HG03025 (cell line): ENCODE measurements at regions not wholly inside any gene's neighbourhood (a gene's known extent, or its start where the extent isn't known, plus 50 kb on each side); places are given as distances from the start of the nearest gene placed in this dataset.

Source experiments
- ATAC-seq: cut with Tn5 transposase; IDR thresholded peaks from one replicate; pipeline ENCODE4 v1.9.1; 2021; ENCODE audit warnings: mild to moderate bottlenecking, moderate library complexity; ENCODE audit not compliant: unreplicated experiment, low FRiP score

DNA sequence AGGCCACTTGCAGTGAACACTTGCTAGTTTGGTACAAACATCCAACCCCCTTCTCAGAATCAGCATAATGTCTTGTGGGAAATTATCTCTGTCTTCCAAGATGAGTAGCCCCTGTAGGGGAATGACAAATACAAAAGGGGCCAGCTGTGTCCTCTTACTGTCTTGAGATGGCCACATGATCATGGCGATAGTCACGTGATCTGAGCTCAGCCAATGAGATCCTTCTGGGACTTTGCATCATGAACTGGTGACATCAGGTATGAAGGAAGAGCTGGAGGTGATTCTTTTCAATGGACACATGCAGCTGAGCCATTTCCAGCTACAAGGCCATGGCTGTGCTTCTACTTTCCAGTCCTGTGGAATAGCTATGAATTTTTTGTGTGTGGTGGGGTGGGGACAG is 206.3 kb downstream of the IRX1 start:
- no peak for ATAC-seq

DNA sequence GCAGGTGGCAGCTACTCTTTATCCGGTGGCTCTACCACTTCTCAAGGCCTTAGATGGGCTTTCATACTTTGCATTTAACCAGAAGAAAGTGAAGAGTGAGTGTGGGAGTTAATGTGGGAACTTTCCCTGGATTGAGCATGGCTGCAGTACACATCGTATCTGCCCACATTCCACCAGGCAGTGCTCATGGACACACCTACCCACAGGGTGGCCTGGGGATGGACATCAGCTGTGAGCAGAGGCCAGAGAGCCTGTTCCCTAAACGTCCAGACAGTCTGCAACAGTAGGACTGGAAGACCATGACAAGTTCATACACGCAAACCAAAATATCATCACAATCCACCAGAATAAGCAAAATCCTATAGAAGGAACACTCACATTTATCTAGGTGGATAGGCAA is 213.8 kb downstream of the IRX1 start:
- ATAC-seq: no peak

DNA sequence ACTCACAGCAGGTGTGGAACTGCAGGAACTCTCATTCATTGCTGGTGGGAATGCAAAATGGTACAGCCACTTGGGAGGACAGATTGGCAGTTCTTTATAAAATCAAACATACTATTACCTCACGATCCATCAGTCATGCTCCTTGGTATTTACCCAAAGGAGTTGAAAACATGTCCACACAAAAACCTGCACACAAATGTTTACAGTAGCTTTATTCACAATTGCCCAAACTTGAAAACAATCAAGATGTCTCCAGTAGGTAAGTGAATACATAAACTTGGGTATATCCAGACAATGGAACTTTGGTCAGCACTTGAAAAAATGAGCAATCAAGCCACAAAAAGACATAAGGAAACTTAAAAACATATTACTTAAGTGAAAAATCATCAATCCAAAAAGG is 215.5 kb downstream of the IRX1 start:
- ATAC-seq: no peak

DNA sequence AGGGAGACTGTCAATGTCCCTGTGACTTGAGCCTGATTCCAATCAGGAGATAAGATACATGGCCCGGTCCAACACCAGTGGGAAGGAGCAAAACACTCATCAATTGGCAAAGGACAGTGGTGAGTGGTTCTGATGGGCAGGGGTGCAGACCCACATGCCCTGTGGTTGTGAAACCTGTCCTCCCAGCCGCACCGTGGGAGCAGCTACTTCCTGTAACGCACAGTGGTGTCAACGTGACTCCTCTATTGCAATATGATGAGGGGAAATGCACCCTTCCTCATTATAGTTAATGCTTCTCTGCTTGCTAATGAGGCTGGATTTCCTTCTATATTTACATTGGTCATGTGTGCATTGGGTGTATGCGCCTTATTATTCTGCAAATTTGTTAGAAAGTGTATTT is 223.0 kb downstream of the IRX1 start:
- no peak for ATAC-seq

DNA sequence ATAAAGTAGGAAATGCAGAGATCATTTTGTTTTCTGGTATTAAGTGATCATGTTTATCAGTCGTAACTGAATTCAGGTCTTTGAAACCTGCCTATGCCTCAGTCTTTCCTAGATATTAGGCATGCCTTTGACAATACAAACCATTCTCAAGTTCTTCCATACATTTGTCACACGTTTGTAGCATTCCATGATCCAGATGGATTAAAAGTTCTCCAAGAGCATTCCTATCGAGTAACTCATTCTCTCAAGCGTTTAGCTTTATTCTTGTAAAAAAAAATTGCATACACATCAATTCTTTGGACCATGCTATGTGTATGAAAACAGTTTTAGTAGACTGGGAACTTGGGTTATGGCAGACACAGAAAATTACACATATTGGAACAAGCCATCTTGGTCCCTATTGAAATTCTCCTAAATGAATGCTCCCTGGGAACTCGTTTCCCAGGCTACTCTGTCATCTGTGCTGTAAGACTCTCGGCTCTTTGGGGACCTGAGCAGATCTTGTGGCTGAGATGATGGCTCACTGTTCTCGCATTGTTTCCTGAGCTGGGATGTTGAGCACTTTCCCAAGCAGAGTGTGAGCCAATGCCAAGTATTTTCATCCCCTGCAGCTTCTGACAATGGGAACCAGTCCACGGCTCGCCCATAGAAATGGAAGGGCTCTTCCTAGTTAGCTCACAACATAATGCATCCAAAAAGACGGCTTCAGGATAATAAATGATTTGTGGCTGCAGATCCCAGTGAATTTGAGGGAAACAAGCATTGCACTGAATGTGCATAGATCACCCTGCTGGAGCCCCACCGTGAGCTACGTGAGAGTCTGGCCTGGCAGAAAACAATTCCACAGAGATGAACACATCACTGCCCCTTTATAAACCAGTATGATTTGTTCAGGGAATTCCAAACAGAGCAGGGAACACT is 230.2 kb downstream of the IRX1 start:
- no peak for ATAC-seq

DNA sequence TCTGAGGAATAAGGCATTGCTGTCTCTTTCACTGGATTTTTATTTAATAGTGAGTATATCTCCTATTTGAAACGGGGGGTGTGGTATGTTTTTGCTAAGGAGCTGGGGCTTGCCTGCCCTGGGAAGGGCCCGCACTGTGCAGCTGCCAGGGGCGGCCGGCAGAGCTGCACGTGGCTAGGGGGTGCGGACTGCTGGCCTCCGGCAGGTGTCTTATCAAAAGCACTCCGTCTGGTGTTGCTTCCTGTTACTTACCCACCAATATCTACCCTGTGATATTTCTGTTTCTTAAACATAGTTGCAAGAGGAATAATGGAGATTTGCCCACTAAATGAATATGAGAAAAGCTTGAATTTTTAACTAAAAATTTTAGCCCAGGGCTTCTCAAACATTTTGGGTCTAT is 232.0 kb downstream of the IRX1 start:
- no peak for ATAC-seq

GRCh38 chr5:3828761-3829160 is 233.1 kb downstream of the IRX1 start:
- ATAC-seq: no peak

DNA sequence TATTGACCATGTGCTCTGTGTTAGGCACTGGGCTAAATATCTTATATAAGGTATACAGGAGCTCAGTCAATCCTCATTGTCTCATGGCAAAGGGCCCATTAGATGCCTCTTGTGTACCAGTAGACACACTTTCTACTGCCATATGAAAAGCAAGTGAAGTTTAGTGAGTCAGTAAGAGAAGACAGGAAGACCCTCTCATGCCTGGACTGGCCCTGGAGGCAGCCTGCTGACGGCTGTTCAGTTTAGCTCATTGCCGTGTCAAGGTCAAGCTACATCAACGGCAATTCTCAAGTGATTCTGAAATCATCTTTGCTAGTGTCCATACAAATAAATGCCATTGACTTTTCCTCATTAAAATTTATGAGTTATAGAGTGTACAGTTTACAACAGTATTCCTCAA is 237.9 kb downstream of the IRX1 start:
- ATAC-seq: no peak

DNA sequence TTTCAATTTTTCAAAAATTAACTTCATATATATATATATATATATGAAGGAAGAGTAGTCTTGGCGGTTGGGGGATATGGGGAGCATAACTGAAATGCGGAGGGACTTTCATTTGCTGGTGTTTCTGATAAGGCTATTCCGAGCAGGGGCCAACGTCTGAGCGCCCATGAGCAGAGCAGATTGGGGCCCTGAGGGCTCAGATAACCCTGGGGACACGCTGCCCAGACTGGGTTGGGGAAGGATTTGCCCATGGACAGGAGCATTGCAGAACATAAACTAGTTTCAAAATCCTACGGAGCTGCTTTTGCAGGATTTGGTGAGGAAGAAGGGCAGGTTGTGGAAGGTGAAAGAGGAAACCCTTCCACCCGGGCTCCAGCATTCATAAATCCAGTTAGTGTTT is 240.2 kb downstream of the IRX1 start:
- no peak for ATAC-seq

DNA sequence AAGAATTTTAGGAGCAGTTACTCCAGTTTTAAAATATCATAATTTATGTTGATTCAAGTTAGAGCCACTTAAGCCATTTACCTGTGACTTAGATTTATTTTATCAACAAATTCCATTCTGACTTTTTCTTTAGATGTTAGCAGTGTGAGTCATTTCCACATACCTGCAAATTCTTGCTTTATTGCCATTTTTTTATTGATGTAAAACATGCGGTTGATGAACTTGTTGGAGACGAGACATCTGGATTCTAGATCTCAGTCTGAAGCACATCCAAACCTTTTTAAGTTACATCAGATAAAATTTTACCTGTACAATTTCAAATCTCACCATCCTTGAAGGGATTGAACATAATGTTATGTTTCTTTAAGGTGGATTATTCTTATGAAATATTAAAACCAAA is 240.9 kb downstream of the IRX1 start:
- no peak for ATAC-seq

GRCh38 chr5:3837506-3837905 is 241.9 kb downstream of the IRX1 start:
- no peak for ATAC-seq

DNA sequence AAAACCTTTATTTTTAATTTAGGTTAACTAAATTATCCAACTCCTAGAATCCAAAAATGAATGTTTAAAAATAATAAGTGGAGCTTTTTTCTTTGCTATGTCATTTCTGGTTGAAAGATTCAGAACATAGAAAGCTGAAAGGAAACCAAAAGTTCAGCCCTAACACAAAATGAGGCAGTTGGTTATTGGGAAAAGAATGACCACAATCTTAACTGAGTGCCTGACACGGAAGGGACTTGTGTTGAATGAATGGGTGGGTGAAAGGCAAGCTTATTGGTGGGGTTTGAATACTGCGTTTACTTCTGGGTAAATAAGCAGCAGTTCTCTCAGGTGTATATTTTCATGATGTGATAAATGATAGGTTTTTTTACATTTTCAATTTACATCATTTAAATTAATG is 243.5 kb downstream of the IRX1 start:
- no peak for ATAC-seq

DNA sequence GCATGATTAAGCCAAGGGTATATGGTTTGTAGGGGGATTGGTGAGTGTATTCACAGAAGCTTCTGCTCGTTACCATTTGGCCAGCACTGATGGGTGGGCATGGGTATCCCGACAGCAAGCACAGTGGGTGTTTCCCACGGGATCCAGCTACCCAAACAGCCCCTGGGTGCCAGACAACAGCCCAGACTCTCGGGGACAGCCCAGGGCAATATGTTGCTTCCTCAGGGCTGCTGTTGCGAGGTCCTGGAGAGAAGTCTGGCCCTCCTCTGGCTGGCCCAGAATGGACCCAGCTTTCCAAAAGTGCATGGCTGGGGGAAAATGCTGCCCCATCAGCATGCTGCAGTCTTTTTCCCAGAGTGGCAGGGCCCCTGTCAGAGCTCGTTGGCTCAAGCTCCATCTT is 247.0 kb downstream of the IRX1 start:
- ATAC-seq: no peak

- ATAC-seq: no peak
Observed at GRCh38 chr5:3843706-3844105, 248.1 kb downstream of the IRX1 start.

DNA sequence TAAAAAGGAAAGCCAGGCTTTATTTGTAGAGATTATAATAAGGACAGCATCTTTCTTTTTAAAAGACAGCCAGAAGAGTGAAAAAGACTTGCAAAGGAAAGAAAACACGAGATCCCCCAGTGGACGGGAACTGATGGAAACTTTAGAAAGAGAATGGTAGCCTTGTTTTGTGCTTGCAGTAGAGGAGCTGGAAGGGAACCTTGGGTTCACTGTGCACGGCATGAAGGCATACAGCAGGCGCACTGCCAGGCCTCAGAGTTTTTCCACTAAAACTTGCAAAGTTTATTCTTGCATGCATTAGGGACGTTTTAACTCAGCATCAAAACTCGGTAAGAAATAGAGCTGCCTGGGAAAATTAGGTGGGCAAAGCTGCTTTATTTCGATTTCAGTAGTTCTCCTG is 248.6 kb downstream of the IRX1 start:
- ATAC-seq: no peak

GRCh38 chr5:3845230-3845629 is 249.6 kb downstream of the IRX1 start:
- no peak for ATAC-seq

DNA sequence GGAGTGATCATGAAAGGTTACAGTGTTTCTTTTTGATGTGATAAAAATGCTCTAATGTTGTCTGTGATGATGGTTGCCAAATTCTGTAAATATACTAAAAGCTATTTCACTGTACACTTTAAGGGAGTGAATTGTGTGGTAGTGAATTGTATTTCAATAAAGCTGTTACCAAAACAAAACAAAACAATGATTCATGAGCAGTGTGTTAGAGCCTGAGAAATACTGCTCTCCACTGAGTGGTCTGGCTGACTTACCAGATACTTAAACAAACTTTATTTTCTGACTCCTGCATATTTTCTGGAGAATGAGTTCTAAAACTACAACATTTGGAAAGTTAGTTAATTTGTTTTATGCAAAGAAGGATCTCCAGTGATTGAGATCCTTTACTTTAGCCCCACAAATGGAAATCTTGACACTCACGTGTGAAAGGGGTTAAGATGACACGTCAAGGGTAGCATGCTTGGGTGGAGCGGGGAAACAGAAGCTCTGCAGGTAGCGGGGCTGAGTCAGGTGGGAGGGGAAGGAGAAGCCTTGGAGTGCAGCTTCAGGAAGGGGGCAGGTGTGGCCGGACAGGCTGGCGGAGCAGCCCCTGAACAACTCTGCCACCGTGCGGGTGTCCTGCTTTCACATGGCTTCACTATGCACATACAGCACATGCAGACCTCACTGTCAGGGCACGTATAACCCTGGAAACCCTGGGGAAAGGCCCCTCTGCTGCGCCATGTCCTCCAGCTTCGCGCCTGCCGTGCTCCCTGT is 256.7 kb downstream of the IRX1 start:
- no peak for ATAC-seq

- ATAC-seq: no peak
Observed at GRCh38 chr5:3853362-3853761, 257.7 kb downstream of the IRX1 start.

DNA sequence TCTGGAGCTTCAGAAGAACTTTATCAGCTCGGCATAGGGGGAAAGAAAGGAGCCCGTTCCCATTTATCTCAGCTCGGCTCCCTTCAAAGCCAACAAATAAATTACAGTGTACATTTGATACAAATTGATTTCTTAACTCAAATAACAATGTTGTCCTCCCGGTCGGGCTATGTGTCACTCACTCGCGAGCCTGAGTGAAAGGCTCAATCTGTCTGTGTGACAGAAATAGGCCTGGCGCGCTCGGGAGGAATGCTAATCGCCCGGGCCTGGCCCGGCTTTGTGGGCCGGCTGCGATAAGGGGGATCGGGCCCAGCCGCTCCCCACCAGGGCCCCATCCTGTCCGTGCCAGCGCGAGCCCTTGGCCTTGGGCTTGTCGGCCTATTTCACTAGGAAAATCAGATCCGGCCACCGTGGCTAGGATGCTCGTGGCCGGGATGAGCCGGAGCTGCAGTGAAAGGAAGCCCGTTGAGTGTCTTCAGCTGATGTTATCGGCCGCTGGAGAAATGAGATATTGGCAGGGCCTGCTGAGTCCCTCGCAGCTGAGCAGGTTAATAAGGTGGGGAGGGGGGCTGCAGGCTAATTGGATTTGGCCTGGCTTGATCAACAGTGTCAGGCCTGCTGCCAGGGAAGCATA is 258.7 kb downstream of the IRX1 start:
- ATAC-seq: no peak

DNA sequence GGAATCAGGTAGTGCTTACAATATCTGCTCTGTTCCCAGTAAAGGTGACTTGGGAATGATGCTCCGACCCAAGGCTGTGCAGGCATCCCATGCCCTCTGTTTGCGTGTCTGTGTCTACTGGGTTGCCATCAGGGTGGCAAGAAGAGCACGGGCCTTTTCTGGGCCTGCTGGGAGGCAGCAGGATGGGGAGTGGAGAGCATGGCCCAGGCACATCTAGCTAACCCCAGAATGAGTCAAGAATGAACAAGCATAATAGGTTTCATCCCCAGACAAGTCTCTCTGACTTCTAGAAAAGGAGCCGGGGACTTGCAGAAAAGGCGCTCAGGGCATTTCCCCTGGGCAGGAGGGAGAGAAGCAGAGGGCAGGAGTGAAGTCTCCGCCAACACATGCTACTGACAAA is 260.4 kb downstream of the IRX1 start:
- no peak for ATAC-seq

- ATAC-seq: no peak
Observed at GRCh38 chr5:3858524-3858923, 262.9 kb downstream of the IRX1 start.
